Right renal pelvis (tissue), 4 donors: ENCODE measurements at regions not wholly inside any gene's neighbourhood (a gene's known extent, or its start where the extent isn't known, plus 50 kb on each side); places are given as distances from the start of the nearest gene placed in this dataset.

Source experiments
- DNase-seq, 4 donors: peaks; one replicate each; pipeline ENCODE4 v3.0.0-alpha.2; 2013; ENCODE audit warnings: low read depth in 4 of 4, low spot score in 3 of 4, missing footprints in 1 of 4

- DNase-seq, result no peak
These were observed 120.2 kb downstream of the TRIM29 start for GRCh38 chr11:120017582-120018150.

GRCh38 chr11:120013325-120014250 lies 124.3 kb downstream of the TRIM29 start:
- DNase-seq, result peak in 3 of 4 donors; percentile 16 to 32 (median 32)

GRCh38 chr11:120012245-120012644 lies 125.7 kb downstream of the TRIM29 start:
- DNase-seq, result no peak

- no peak for DNase-seq
These were observed 126.1 kb downstream of the TRIM29 start for GRCh38 chr11:120011836-120012235.

GRCh38 chr11:120010775-120011174 lies 127.1 kb downstream of the TRIM29 start:
- no peak for DNase-seq

GRCh38 chr11:120009938-120010337 lies 128.0 kb downstream of the TRIM29 start:
- DNase-seq, result no peak

- DNase-seq, result no peak
These were observed 130.8 kb downstream of the TRIM29 start for GRCh38 chr11:120007144-120007543.

- DNase-seq, result no peak
These were observed 133.2 kb downstream of the TRIM29 start for GRCh38 chr11:120004723-120005122.

GRCh38 chr11:120001178-120002090 lies 136.5 kb downstream of the TRIM29 start:
- no peak for DNase-seq

GRCh38 chr11:119999220-119999619 lies 138.7 kb downstream of the TRIM29 start:
- no peak for DNase-seq

GRCh38 chr11:119996556-119996955 lies 141.4 kb downstream of the TRIM29 start:
- no peak for DNase-seq

- DNase-seq, result no peak
These were observed 142.0 kb downstream of the TRIM29 start for GRCh38 chr11:119995730-119996491.

- DNase-seq, result no peak
These were observed 144.2 kb downstream of the TRIM29 start for GRCh38 chr11:119993722-119994121.

GRCh38 chr11:119992171-119993051 lies 145.5 kb downstream of the TRIM29 start:
- no peak for DNase-seq

GRCh38 chr11:119991669-119992068 lies 146.2 kb downstream of the TRIM29 start:
- no peak for DNase-seq

- DNase-seq, result no peak
These were observed 146.9 kb downstream of the TRIM29 start for GRCh38 chr11:119991022-119991404.

- no peak for DNase-seq
These were observed 147.4 kb downstream of the TRIM29 start for GRCh38 chr11:119990309-119991021.

- no peak for DNase-seq
These were observed 148.6 kb downstream of the TRIM29 start for GRCh38 chr11:119989159-119989821.
